WI38 (cell line): ENCODE measurements at regions not wholly inside any gene's neighbourhood (a gene's known extent, or its start where the extent isn't known, plus 50 kb on each side); places are given as distances from the start of the nearest gene placed in this dataset.

ENCODE experiments used
- H3K4me3 ChIP-seq: 2 replicates; pipeline ENCODE4 v1.5.1; 2011; ENCODE audit warnings: low read depth, mild to moderate bottlenecking, control low read depth, low read length
- TF ChIP-seq, protein P1 (sequence below): IDR thresholded peaks from 2 replicates; pipeline ENCODE4 v1.5.1; 2012; ENCODE audit warnings: low read depth, mild to moderate bottlenecking, control low read depth, low read length

- no peak overlapping the region for H3K4me3 ChIP-seq
- TF ChIP-seq, protein P1, sequence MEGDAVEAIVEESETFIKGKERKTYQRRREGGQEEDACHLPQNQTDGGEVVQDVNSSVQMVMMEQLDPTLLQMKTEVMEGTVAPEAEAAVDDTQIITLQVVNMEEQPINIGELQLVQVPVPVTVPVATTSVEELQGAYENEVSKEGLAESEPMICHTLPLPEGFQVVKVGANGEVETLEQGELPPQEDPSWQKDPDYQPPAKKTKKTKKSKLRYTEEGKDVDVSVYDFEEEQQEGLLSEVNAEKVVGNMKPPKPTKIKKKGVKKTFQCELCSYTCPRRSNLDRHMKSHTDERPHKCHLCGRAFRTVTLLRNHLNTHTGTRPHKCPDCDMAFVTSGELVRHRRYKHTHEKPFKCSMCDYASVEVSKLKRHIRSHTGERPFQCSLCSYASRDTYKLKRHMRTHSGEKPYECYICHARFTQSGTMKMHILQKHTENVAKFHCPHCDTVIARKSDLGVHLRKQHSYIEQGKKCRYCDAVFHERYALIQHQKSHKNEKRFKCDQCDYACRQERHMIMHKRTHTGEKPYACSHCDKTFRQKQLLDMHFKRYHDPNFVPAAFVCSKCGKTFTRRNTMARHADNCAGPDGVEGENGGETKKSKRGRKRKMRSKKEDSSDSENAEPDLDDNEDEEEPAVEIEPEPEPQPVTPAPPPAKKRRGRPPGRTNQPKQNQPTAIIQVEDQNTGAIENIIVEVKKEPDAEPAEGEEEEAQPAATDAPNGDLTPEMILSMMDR: no peak
These were observed 134.5 kb downstream of the EDN3 start for GRCh38 chr20:59434960-59435359.

DNA sequence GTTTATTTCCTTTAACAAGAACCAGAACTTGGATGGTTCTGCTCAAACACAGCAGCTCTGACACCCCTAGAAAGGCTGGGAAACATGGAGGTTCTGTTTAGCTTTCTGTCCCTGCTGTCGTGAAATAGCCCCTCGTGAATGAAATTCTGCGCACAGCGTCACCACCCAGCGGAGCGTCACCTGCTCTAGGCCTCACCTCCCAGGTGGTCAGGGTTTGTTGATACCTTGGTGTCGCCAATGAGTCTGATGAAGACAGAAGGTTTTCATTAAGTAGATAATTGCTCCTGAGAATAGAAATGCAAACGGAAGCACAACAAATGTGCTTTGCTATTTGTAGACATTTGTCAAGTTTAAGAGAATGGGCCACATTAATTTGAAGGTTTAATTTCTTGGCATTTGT is 135.1 kb downstream of the EDN3 start:
- TF ChIP-seq, protein P1: no peak
- no peak overlapping the region for H3K4me3 ChIP-seq

DNA sequence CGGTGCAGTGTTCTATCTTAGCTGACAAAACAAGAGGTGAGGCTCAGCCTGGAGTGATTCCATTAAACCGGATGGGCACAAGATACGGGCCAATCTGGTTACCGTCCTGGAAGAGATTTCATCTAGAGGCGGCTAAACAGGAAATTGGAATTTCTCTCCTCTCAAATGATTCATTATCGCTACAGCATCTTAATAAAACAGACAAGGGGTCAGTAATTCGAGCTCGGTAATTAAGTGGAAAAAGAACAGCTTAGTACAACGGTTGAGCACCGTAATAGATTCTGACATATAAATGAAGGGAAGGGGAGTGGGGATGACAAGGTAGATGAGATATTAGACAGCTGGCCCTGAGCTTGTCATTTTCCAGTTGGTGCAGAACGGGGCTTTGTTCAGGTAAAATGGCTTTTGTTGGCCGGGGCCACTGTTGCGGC is 137.2 kb downstream of the EDN3 start:
- H3K4me3 ChIP-seq: no peak overlapping the region
- TF ChIP-seq, protein P1: no peak

DNA sequence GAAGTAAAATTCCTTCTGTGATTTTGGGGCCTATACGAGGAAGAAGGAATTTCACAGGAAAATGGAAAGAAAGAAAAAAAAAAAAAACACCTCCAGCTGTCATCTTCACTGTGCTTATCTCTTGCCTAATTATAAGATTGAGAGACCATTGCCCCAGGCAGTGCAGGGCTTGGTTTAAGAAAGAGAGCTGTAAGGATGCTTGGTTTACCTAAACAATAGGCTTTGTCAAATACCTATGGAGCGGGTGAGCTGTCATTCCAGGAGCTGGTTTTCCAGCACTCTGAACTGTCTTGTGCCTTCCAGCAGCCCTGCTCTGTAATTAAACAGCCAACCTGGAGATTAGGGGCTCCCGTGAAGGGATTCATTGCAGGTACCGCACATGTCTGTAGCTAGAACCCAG is 137.8 kb downstream of the EDN3 start:
- H3K4me3 ChIP-seq: no peak overlapping the region
- TF ChIP-seq, protein P1: no peak

GRCh38 chr20:59439243-59439642 is 138.8 kb downstream of the EDN3 start:
- H3K4me3 ChIP-seq: no peak overlapping the region
- TF ChIP-seq, protein P1: no peak

DNA sequence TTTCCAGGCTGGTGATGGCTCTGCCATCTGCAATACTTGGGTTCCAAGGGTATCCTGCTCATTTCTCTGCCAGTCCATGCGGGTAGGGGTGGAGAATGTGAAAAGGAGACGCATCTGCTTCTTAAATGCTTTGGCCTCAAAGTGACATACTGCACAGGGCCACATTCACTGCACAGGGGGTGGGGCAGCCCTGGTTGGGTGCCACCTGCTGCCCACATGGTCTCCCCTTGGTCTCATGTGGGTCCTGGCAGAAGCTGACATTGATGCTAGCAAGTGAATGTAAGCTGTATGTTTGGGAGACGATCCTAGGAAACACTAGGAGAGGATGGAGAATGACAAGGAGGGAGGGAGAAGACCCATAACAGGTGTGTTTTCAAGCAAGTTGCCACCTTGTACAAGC is 140.9 kb downstream of the EDN3 start:
- TF ChIP-seq, protein P1: no peak
- no peak overlapping the region for H3K4me3 ChIP-seq

DNA sequence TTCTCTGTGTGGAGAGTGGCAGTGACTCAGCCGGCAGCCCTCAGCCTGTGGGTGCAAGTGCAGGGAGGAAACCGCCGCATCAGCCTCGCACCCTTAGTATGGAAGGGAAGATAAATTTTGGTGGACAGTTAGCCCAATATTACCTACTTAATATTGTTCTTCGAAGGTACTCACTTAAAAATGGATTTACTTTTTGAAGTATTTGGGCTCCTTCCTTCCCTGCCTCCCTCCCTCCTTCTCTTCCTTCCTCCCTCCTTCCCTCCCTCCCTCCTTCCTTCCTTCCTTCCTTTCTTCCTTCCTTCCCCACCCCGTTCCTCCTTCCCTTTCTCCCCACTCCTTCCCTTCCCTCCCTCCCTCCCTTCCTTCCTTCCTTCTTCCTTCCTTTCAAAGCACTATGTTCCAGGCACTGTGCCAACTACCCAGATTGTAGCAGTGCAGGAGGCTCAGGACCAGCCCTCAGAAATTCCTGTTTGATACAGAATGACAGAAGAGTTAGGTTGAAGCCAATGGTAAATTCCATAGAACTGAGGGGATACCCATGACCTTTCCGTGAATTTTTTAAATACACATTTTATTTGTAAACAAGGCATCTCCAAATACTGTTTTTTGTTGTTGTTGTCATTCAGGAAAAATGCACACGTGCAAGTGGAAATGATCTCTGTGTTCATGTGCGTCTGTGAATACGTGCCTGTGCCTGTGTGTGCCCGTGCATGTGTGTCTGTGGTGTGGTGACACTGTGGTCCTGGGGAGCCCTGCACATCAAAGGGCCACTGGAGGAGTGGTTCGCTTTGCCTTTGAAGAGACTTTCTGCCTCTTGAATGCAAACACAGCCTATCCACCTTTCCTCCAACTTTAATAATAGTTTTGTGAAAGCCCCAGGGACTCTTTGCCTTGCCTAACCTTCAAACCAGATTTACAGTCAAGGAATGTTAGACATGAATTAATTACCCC is 141.7 kb downstream of the EDN3 start:
- TF ChIP-seq, protein P1: no peak
- H3K4me3 ChIP-seq: no peak overlapping the region
